ENCODE measurements at regions not wholly inside any gene's neighbourhood (a gene's known extent, or its start where the extent isn't known, plus 50 kb on each side); places are given as distances from the start of the nearest gene placed in this dataset.

- no peak for TF ChIP-seq SUZ12 (IDR thresholded peaks at IDR 0.05)
- no peak for TF ChIP-seq ELF4 (IDR thresholded peaks at IDR 0.05)
- TF ChIP-seq ARNT (IDR thresholded peaks at IDR 0.05) = no peak
- no peak for TF ChIP-seq BHLHE40 (IDR thresholded peaks at IDR 0.05; ENCODE audit: borderline replicate concordance)
- TF ChIP-seq SP1 (IDR thresholded peaks at IDR 0.05) = no peak
- TF ChIP-seq HDGF (IDR thresholded peaks at IDR 0.05; ENCODE audit: borderline replicate concordance) = no peak
- TF ChIP-seq FOXM1 (IDR thresholded peaks at IDR 0.05; ENCODE audit: borderline replicate concordance) = no peak
- TF ChIP-seq ZNF384 (IDR thresholded peaks at IDR 0.05) = no peak
- TF ChIP-seq, protein P1, sequence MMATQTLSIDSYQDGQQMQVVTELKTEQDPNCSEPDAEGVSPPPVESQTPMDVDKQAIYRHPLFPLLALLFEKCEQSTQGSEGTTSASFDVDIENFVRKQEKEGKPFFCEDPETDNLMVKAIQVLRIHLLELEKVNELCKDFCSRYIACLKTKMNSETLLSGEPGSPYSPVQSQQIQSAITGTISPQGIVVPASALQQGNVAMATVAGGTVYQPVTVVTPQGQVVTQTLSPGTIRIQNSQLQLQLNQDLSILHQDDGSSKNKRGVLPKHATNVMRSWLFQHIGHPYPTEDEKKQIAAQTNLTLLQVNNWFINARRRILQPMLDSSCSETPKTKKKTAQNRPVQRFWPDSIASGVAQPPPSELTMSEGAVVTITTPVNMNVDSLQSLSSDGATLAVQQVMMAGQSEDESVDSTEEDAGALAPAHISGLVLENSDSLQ (IDR thresholded peaks at IDR 0.05) = no peak
- TF ChIP-seq LEF1 (IDR thresholded peaks at IDR 0.05; ENCODE audit: borderline replicate concordance) = no peak
- no peak for TF ChIP-seq NFRKB (IDR thresholded peaks at IDR 0.05)
- no peak for TF ChIP-seq TARDBP (IDR thresholded peaks at IDR 0.05)
Measured at GRCh38 chr9:81819155-81819554, 109.1 kb upstream of the SPATA31D4 start.

All from HEK293T (cell line).